Activated naive CD4-positive, alpha-beta T cell treated with anti-CD3 and anti-CD28 coated beads for 36 hours (primary cell): ENCODE measurements at regions not wholly inside any gene's neighbourhood (a gene's known extent, or its start where the extent isn't known, plus 50 kb on each side); places are given as distances from the start of the nearest gene placed in this dataset.
"Not testable (repeated sequence)": the region's sequence is repeated elsewhere in the genome, so short reads cannot be mapped to it uniquely, and the experiment has no call there.

Experiments
- CTCF ChIA-PET: fragments of 350-600 bp; sonication (Branson Sonifier 250); formaldehyde crosslinking; loops from one replicate; lab custom pipeline; 2021; ENCODE audit warnings: antibody characterized with exemption; lab: Charles Lee
- DNase-seq: peaks from one replicate; pipeline ENCODE4 v3.0.0-alpha.2; 2020
- H3K27ac Mint-ChIP-seq: one replicate; pipeline ENCODE4 v1.8.0; 2021; ENCODE audit warnings: mild to moderate bottlenecking, mixed read lengths
- H3K27me3 Mint-ChIP-seq: one replicate; pipeline ENCODE4 v1.8.0; 2021; ENCODE audit warnings: low read depth, mixed read lengths
- H3K36me3 Mint-ChIP-seq: one replicate; pipeline ENCODE4 v1.8.0; 2021; ENCODE audit warnings: low read depth, mixed read lengths
- H3K4me1 Mint-ChIP-seq: one replicate; pipeline ENCODE4 v1.8.0; 2021; ENCODE audit warnings: low read depth, mixed read lengths
- H3K4me3 Mint-ChIP-seq: one replicate; pipeline ENCODE4 v1.8.0; 2021; ENCODE audit warnings: mild to moderate bottlenecking, moderate library complexity, mixed read lengths
- H3K9me3 Mint-ChIP-seq: one replicate; pipeline ENCODE4 v1.8.0; 2021; ENCODE audit warnings: mixed read lengths
- intact Hi-C: fragments of 100-400 bp; cut with micrococcal nuclease; formaldehyde crosslinking; loops from one replicate; pipeline ENCODE4 v1.15.1; 2023

- Mint-ChIP-seq H3K27me3 (no peaks in the 10 kb centered on the region), H3K9me3 (no peaks in the 10 kb centered on the region), H3K36me3 (no peaks in the 10 kb centered on the region), H3K27ac (no peak overlapping the region), H3K4me1 (no peaks in the 10 kb centered on the region), H3K4me3 (no peak overlapping the region)
- no peak for DNase-seq
- CTCF ChIA-PET: no interaction called here
- intact Hi-C loops: no loop called here
These were observed 813.3 kb upstream of the CDH6 start for GRCh38 chr5:30380228-30380627.

- Mint-ChIP-seq H3K4me3 (no peak overlapping the region), H3K9me3 (no peaks in the 10 kb centered on the region), H3K27ac (no peak overlapping the region), H3K36me3 (no peaks in the 10 kb centered on the region), H3K4me1 (no peaks in the 10 kb centered on the region), H3K27me3 (no peaks in the 10 kb centered on the region)
- CTCF ChIA-PET: no interaction called here
- intact Hi-C loops: no loop called here
- no peak for DNase-seq
These were observed 816.6 kb upstream of the CDH6 start for GRCh38 chr5:30376848-30377247.

DNA sequence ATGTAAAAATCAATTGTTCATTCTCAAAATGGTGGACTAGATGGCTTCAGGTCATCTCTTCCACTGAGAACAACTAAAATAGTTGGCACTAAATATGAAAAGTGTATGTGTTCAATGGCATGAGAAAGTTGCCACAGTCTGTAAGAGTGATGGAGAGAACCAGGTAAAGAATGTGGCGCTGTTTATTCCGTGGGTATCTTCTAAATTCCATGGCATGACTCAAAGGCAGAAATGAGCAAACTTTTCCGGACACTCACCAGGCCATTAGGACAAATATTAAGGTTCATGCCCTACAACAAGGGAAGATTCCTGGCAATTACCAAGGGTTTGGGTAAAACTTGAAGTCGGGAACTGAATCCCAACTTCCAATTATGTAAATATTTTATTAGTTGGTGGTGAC is 825.4 kb upstream of the CDH6 start:
- CTCF ChIA-PET: no interaction called here
- Mint-ChIP-seq H3K36me3 (peaks cover 2% of the 10 kb centered on the region), H3K4me1 (no peaks in the 10 kb centered on the region), H3K27ac (no peak overlapping the region), H3K4me3 (no peak overlapping the region), H3K9me3 (peaks cover 4% of the 10 kb centered on the region), H3K27me3 (no peaks in the 10 kb centered on the region)
- DNase-seq: no peak
- intact Hi-C loops: no loop called here

- CTCF ChIA-PET: not testable (repeated sequence)
These were observed 828.5 kb upstream of the CDH6 start for GRCh38 chr5:30365031-30365430.

GRCh38 chr5:30357371-30357770 is 836.1 kb upstream of the CDH6 start:
- Mint-ChIP-seq H3K27me3 (no peaks in the 10 kb centered on the region), H3K4me1 (no peaks in the 10 kb centered on the region), H3K9me3 (peaks cover 21% of the 10 kb centered on the region), H3K36me3 (no peaks in the 10 kb centered on the region), H3K4me3 (no peak overlapping the region), H3K27ac (no peak overlapping the region)
- no peak for DNase-seq
- CTCF ChIA-PET: no interaction called here
- intact Hi-C loops: no loop called here

More at GRCh38 chr5:30365031-30365430, 828.5 kb upstream of the CDH6 start:
- H3K27me3 Mint-ChIP-seq, H3K36me3 Mint-ChIP-seq, H3K4me1 Mint-ChIP-seq, H3K27ac Mint-ChIP-seq, DNase-seq, intact Hi-C loops, H3K4me3 Mint-ChIP-seq: not testable (repeated sequence)
- H3K9me3 Mint-ChIP-seq: peaks cover 15% of the 10 kb centered on the region

DNA sequence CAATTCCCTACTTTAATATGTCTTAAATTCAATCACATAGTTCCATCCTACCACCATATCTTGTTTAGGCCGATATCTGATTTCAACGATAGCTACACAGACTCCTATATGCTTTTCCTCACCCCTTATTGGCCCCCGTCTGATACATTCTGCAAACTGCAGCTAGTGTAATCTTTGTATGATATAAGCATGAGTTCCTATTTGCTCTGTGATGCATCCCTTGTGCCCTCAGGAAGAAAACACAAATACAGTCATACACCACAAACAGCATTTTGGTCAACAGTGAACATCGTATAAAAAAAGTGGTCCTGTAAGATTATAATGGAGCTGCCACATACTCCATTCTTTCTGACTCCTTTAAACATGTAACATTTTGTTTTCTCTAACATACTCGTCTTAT is 837.8 kb upstream of the CDH6 start:
- Mint-ChIP-seq H3K27me3 (no peaks in the 10 kb centered on the region), H3K36me3 (no peaks in the 10 kb centered on the region), H3K4me1 (no peaks in the 10 kb centered on the region), H3K9me3 (peaks cover 11% of the 10 kb centered on the region), H3K27ac (no peak overlapping the region), H3K4me3 (no peak overlapping the region)
- intact Hi-C loops: no loop called here
- no peak for DNase-seq
- CTCF ChIA-PET: interaction anchor here (0.6 kb wide), 1 partner anchor 18 kb away, joined by 6 read pairs; no protein-coding TSS in a partner anchor

DNA sequence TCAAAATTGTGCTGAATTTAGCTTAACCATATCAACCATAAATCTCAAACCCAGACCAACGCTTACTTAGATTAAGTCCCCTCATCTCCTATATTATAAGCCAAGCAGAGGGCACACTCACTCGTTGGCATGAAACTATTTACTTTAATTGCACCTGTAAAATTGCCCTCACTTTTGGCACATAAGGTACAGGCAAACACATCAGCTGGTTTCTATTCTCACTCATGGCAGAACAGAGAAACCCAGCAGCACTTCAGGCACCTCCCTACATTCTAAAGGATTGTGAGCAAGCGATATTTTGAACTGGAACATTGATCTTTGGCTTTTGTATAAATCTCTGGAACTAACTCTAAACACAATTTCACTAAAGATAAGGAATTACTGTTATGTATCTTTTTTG is 845.6 kb upstream of the CDH6 start:
- intact Hi-C loops: no loop called here

GRCh38 chr5:30345539-30346345 is 847.7 kb upstream of the CDH6 start:
- H3K4me1 Mint-ChIP-seq, H3K4me3 Mint-ChIP-seq, H3K27ac Mint-ChIP-seq, H3K9me3 Mint-ChIP-seq, H3K36me3 Mint-ChIP-seq, intact Hi-C loops, DNase-seq, H3K27me3 Mint-ChIP-seq: not testable (repeated sequence)
- CTCF ChIA-PET: interaction anchor here (0.5 kb wide), 1 partner anchor 1739 kb away, joined by 3 read pairs; no protein-coding TSS in a partner anchor

More for the DNA sequence above, 845.6 kb upstream of the CDH6 start:
- H3K27me3 Mint-ChIP-seq: no peaks in the 10 kb centered on the region
- H3K4me1 Mint-ChIP-seq: no peaks in the 10 kb centered on the region
- CTCF ChIA-PET: no interaction called here
- no peak overlapping the region for H3K4me3 Mint-ChIP-seq
- no peaks in the 10 kb centered on the region for H3K36me3 Mint-ChIP-seq
- H3K27ac Mint-ChIP-seq: no peak overlapping the region
- peaks cover 7% of the 10 kb centered on the region for H3K9me3 Mint-ChIP-seq
- DNase-seq: no peak

DNA sequence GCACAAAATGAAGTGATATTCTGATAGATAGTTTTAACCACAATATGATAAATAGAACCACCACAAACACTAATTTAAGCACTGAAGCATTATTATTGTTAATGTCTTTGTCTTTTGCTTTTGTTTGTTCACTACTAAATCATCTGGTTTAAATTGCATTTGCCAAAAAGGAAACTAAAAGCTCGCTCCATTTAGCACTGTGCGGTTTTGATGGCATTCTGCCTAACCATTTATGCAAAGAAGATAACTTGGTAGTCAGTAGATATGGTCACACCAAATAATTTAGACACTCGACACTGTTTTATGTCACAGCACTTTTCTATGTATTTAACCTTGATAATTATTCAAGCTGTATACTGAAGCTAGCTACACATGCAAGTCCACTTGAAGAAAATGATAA is 849.8 kb upstream of the CDH6 start:
- H3K9me3 Mint-ChIP-seq: peaks cover 7% of the 10 kb centered on the region
- CTCF ChIA-PET: no interaction called here
- no peak overlapping the region for H3K27ac Mint-ChIP-seq
- H3K4me3 Mint-ChIP-seq: no peak overlapping the region
- no peaks in the 10 kb centered on the region for H3K36me3 Mint-ChIP-seq
- H3K4me1 Mint-ChIP-seq: no peaks in the 10 kb centered on the region
- no peaks in the 10 kb centered on the region for H3K27me3 Mint-ChIP-seq
- intact Hi-C loops: no loop called here
- no peak for DNase-seq

DNA sequence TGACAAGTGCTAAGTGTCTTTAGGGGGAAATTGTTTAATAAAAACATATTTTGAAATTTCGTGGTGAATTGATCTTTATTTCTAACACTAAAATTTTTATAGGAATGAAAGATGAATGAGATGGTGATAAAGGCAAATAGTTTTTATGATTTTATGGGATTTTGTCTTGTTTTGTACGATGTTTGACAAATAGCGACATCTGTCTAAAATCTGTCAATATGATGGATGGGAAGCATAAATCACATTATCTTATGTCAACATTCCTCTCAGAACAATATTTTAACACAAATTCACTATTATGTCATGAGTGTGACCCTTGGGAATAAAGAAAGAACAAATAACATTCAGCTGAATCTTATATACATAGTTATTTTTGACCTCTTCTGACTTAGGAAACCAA is 852.0 kb upstream of the CDH6 start:
- H3K4me3 Mint-ChIP-seq: no peak overlapping the region
- CTCF ChIA-PET: no interaction called here
- H3K4me1 Mint-ChIP-seq: no peaks in the 10 kb centered on the region
- H3K36me3 Mint-ChIP-seq: no peaks in the 10 kb centered on the region
- intact Hi-C loops: no loop called here
- DNase-seq: no peak
- no peak overlapping the region for H3K27ac Mint-ChIP-seq
- peaks cover 5% of the 10 kb centered on the region for H3K9me3 Mint-ChIP-seq
- H3K27me3 Mint-ChIP-seq: no peaks in the 10 kb centered on the region

GRCh38 chr5:30337084-30337573 is 856.4 kb upstream of the CDH6 start:
- no peaks in the 10 kb centered on the region for H3K27me3 Mint-ChIP-seq
- peaks cover 2% of the 10 kb centered on the region for H3K9me3 Mint-ChIP-seq
- CTCF ChIA-PET: no interaction called here
- H3K27ac Mint-ChIP-seq: no peak overlapping the region
- H3K36me3 Mint-ChIP-seq: no peaks in the 10 kb centered on the region
- no peaks in the 10 kb centered on the region for H3K4me1 Mint-ChIP-seq
- intact Hi-C loops: no loop called here
- DNase-seq: no peak
- H3K4me3 Mint-ChIP-seq: no peak overlapping the region

- Mint-ChIP-seq H3K27me3 (no peaks in the 10 kb centered on the region), H3K9me3 (no peaks in the 10 kb centered on the region), H3K36me3 (no peaks in the 10 kb centered on the region), H3K4me3 (no peak overlapping the region), H3K27ac (no peak overlapping the region), H3K4me1 (no peaks in the 10 kb centered on the region)
- CTCF ChIA-PET: no interaction called here
- intact Hi-C loops: no loop called here
- DNase-seq: no peak
These were observed 862.0 kb upstream of the CDH6 start for GRCh38 chr5:30331534-30331933.

GRCh38 chr5:30325795-30326194 is 867.7 kb upstream of the CDH6 start:
- no peaks in the 10 kb centered on the region for H3K4me1 Mint-ChIP-seq
- DNase-seq: no peak
- CTCF ChIA-PET: no interaction called here
- intact Hi-C loops: no loop called here
- H3K9me3 Mint-ChIP-seq: no peaks in the 10 kb centered on the region
- no peaks in the 10 kb centered on the region for H3K36me3 Mint-ChIP-seq
- H3K27me3 Mint-ChIP-seq: no peaks in the 10 kb centered on the region
- no peak overlapping the region for H3K4me3 Mint-ChIP-seq
- no peak overlapping the region for H3K27ac Mint-ChIP-seq
